BLaER1 treated with 17β-estradiol and CSF1 and Interleukin-3, amounts not matched to agents 10 nM and 100 nM (cell line): ENCODE measurements at regions not wholly inside any gene's neighbourhood (a gene's known extent, or its start where the extent isn't known, plus 50 kb on each side); places are given as distances from the start of the nearest gene placed in this dataset.

Experiments used
- H3K27ac ChIP-seq, 11 experiments: shearing (Covaris generic); formaldehyde crosslinking; 2 replicates each; pipeline ENCODE4 v1.8.1; 2022
- H3K27me3 ChIP-seq, 11 experiments: shearing (Covaris generic); formaldehyde crosslinking; 2 replicates each; pipeline ENCODE4 v1.8.1; 2022
- H3K36me3 ChIP-seq, 11 experiments: shearing (Covaris generic); formaldehyde crosslinking; 2 replicates each; pipeline ENCODE4 v1.8.1; 2022
- H3K4me1 ChIP-seq, 10 experiments: shearing (Covaris generic); formaldehyde crosslinking; 2 replicates each; pipeline ENCODE4 v1.8.1; 2022
- H3K4me2 ChIP-seq, 11 experiments: shearing (Covaris generic); formaldehyde crosslinking; 2 replicates each; pipeline ENCODE4 v1.8.1; 2022
- H3K4me3 ChIP-seq, 10 experiments: shearing (Covaris generic); formaldehyde crosslinking; 2 replicates each; pipeline ENCODE4 v1.8.1; 2022
- H3K9ac ChIP-seq, 11 experiments: shearing (Covaris generic); formaldehyde crosslinking; 2 replicates each; pipeline ENCODE4 v1.8.1; 2022
- H3K9me3 ChIP-seq, 11 experiments: shearing (Covaris generic); formaldehyde crosslinking; replicated peaks in 1 of 11; 2 replicates each; pipeline ENCODE4 v1.8.1; 2022
- H4K20me1 ChIP-seq, 11 experiments: shearing (Covaris generic); formaldehyde crosslinking; 2 replicates each; pipeline ENCODE4 v1.8.1; 2022
- Cebpa-rat ChIP-seq, 11 experiments: shearing (Covaris generic); IDR thresholded peaks; 2 replicates each; pipeline ENCODE4 v1.8.1; 2022

- no peak overlapping the region for H3K27ac ChIP-seq
- TF ChIP-seq Cebpa-rat (IDR thresholded peaks at IDR 0.05): no peak
- no peak overlapping the region for H3K4me2 ChIP-seq
Measured at GRCh38 chrX:79704325-79704724, 310.2 kb upstream of the TBX22 start.

GRCh38 chrX:79708581-79708980 is 306.0 kb upstream of the TBX22 start:
- no peak overlapping the region for H3K9ac ChIP-seq

More at GRCh38 chrX:79704325-79704724, 310.2 kb upstream of the TBX22 start:
- no peaks in the 10 kb centered on the region for H4K20me1 ChIP-seq
- no peak overlapping the region for H3K4me3 ChIP-seq
- no peaks in the 10 kb centered on the region for H3K9me3 ChIP-seq
- peaks cover 13 to 86% (median 62%) of the 10 kb centered on the region in 11 experiments; a peak in 21 of 22 replicates for H3K27me3 ChIP-seq
- no peaks in the 10 kb centered on the region for H3K4me1 ChIP-seq
- no peaks in the 10 kb centered on the region for H3K36me3 ChIP-seq
- no peak overlapping the region for H3K9ac ChIP-seq

GRCh38 chrX:79715448-79715847 is 299.1 kb upstream of the TBX22 start:
- H3K36me3 ChIP-seq: no peaks in the 10 kb centered on the region
- H3K9me3 ChIP-seq: peaks cover 8 to 26% (median 21%) of the 10 kb centered on the region in 11 experiments
- no peaks in the 10 kb centered on the region for H3K4me1 ChIP-seq
- H3K27ac ChIP-seq: no peak overlapping the region
- no peaks in the 10 kb centered on the region for H4K20me1 ChIP-seq
- no peak overlapping the region for H3K4me3 ChIP-seq
- TF ChIP-seq Cebpa-rat (IDR thresholded peaks at IDR 0.05): no peak
- H3K9ac ChIP-seq: no peak overlapping the region
- no peak overlapping the region for H3K4me2 ChIP-seq
- H3K27me3 ChIP-seq: peaks cover 15 to 81% (median 64%) of the 10 kb centered on the region in 11 experiments; a peak in 21 of 22 replicates

More at GRCh38 chrX:79708581-79708980, 306.0 kb upstream of the TBX22 start:
- Histone ChIP-seq H3K27ac (no peak overlapping the region), H3K4me2 (no peak overlapping the region), H3K4me1 (0 out of 20 replicates have a peak, but pooled peaks cover 0 to 3% (median 0%) of the 10 kb centered on the region in 10 experiments), H3K9me3 (peaks cover under 1 to 12% (median 7%) of the 10 kb centered on the region in 11 experiments; a peak in 17 of 22 replicates), H4K20me1 (no peaks in the 10 kb centered on the region), H3K36me3 (no peaks in the 10 kb centered on the region), H3K27me3 (peaks cover 18 to 96% (median 76%) of the 10 kb centered on the region in 11 experiments), H3K4me3 (no peak overlapping the region)
- no peak for TF ChIP-seq Cebpa-rat (IDR thresholded peaks at IDR 0.05)

GRCh38 chrX:79719568-79720231 is 294.9 kb upstream of the TBX22 start:
- no peak overlapping the region for H3K9ac ChIP-seq
- H3K27ac ChIP-seq: no peak overlapping the region
- H4K20me1 ChIP-seq: no peaks in the 10 kb centered on the region
- H3K36me3 ChIP-seq: no peaks in the 10 kb centered on the region
- no peak overlapping the region for H3K4me2 ChIP-seq
- H3K4me1 ChIP-seq: no peaks in the 10 kb centered on the region
- TF ChIP-seq Cebpa-rat (IDR thresholded peaks at IDR 0.05): no peak
- H3K4me3 ChIP-seq: no peak overlapping the region
- H3K27me3 ChIP-seq: peaks cover 45 to 82% (median 64%) of the 10 kb centered on the region in 11 experiments
- peaks cover 0 to 3% (median 3%) of the 10 kb centered on the region in 11 experiments; a peak in 18 of 22 replicates for H3K9me3 ChIP-seq

GRCh38 chrX:79721234-79721633 is 293.3 kb upstream of the TBX22 start:
- Histone ChIP-seq H3K4me3 (no peak overlapping the region), H3K4me2 (no peak overlapping the region), H3K9me3 (no peaks in the 10 kb centered on the region), H4K20me1 (no peaks in the 10 kb centered on the region), H3K27me3 (peaks cover 58 to 84% (median 75%) of the 10 kb centered on the region in 11 experiments), H3K36me3 (no peaks in the 10 kb centered on the region), H3K9ac (no peak overlapping the region), H3K27ac (no peak overlapping the region), H3K4me1 (no peaks in the 10 kb centered on the region)
- TF ChIP-seq Cebpa-rat (IDR thresholded peaks at IDR 0.05): no peak

GRCh38 chrX:79728421-79728820 is 286.1 kb upstream of the TBX22 start:
- peaks cover 0 to 4% (median 0%) of the 10 kb centered on the region in 10 experiments; a peak in 1 of 20 replicates for H3K4me1 ChIP-seq
- no peak for TF ChIP-seq Cebpa-rat (IDR thresholded peaks at IDR 0.05)
- H3K9me3 ChIP-seq: no peaks in the 10 kb centered on the region
- H3K27me3 ChIP-seq: peaks cover 67 to 99% (median 88%) of the 10 kb centered on the region in 11 experiments
- H3K27ac ChIP-seq: no peak overlapping the region
- no peaks in the 10 kb centered on the region for H4K20me1 ChIP-seq
- no peak overlapping the region for H3K4me3 ChIP-seq
- no peak overlapping the region for H3K9ac ChIP-seq
- H3K4me2 ChIP-seq: no peak overlapping the region
- H3K36me3 ChIP-seq: no peaks in the 10 kb centered on the region
